Neural progenitor cell (in vitro differentiated cells): ENCODE measurements at regions not wholly inside any gene's neighbourhood (a gene's known extent, or its start where the extent isn't known, plus 50 kb on each side); places are given as distances from the start of the nearest gene placed in this dataset.

ENCODE experiments used
- CTCF ChIP-seq: fragments of 200-600 bp; sonication (generic); IDR thresholded peaks from 2 replicates; pipeline ENCODE4 v1.5.1; 2017; ENCODE audit warnings: antibody characterized with exemption, mild to moderate bottlenecking
- EZH2 ChIP-seq: fragments of 200-600 bp; sonication (generic); IDR thresholded peaks from 2 replicates; pipeline ENCODE4 v1.6.1; 2017; ENCODE audit warnings: antibody characterized with exemption, mild to moderate bottlenecking, moderate library complexity
- EZH2phosphoT487 ChIP-seq: fragments of 200-600 bp; sonication (generic); IDR thresholded peaks from 2 replicates; pipeline ENCODE4 v1.6.1; 2017; ENCODE audit warnings: antibody characterized with exemption

DNA sequence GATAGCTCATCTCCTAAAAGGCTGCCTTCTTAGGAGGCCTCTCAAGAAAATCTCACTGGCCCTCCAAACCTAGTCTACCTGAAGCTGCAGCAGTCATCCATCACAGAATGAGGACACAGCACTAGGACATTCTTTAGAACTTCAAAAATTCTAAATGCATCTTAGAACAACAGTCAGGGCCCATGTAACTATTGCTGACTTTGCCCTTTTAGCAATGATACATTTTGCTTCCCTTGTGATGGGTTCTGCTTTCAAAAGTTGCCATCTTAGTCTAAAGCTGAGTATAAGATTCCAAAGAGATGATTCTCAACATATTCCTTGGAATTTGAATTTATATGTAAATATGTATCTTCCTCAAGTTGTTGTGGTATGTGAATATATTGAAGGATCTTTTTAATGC lies 793.0 kb downstream of the RAB28 start:
- TF ChIP-seq CTCF = no peak
- no peak for TF ChIP-seq EZH2
- TF ChIP-seq EZH2phosphoT487 = no peak
